HG02678 (cell line): ENCODE measurements at regions not wholly inside any gene's neighbourhood (a gene's known extent, or its start where the extent isn't known, plus 50 kb on each side); places are given as distances from the start of the nearest gene placed in this dataset.
A peak's percentile ranks its signal among the peaks of the same experiment; 100 is the strongest.
"Not testable (repeated sequence)": the region's sequence is repeated elsewhere in the genome, so short reads cannot be mapped to it uniquely, and the experiment has no call there.

Experiments
- ATAC-seq: cut with Tn5 transposase; IDR thresholded peaks from one replicate; pipeline ENCODE4 v1.9.1; 2021; ENCODE audit warnings: mild to moderate bottlenecking, moderate library complexity; ENCODE audit not compliant: unreplicated experiment

DNA sequence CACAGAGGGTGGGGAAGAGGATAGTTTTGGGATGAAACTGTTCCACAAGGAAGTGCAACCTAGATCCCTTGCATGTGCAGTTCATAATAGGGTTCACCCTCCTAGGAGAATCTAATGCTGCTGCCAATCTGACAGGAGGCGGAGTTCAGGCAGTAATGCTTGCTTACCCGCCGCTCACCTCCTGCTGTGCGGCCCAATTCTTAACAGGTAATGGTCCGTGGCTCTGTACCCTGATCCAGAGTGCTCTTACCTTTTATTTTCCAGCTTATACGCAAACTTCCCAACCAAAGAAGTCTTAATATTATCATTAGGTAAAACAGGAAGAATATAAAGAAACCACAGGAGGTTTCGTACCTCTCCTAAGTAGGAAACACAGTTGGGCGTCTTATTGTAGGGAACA, 82.7 kb upstream of the CD302 start:
- ATAC-seq: no peak

- ATAC-seq: peak; percentile 81
Observed at GRCh38 chr2:159879051-159879604, 81.1 kb upstream of the CD302 start.

- ATAC-seq: no peak
Observed at GRCh38 chr2:159875083-159875482, 77.1 kb upstream of the CD302 start.

DNA sequence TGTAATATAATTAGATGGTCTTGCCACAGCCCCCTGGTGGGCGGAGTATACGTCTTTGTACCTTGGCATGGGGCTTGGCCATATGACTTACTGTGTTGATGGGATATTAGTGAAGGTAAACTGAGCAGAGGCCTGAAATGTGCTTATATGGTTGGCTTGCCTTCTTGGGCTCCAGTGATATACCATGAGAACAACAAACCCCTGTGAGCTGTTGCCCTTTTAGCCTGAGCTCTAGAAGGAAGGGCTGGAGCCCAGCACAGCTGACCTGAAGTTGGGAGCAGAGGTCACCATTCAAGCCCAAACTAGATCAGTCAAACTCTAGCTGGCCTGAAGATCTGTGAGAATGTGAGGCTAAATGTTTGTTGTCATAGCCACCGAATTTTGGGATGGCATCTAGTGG, 75.2 kb upstream of the CD302 start:
- ATAC-seq: no peak

GRCh38 chr2:159872353-159872752, 74.3 kb upstream of the CD302 start:
- ATAC-seq: no peak

DNA sequence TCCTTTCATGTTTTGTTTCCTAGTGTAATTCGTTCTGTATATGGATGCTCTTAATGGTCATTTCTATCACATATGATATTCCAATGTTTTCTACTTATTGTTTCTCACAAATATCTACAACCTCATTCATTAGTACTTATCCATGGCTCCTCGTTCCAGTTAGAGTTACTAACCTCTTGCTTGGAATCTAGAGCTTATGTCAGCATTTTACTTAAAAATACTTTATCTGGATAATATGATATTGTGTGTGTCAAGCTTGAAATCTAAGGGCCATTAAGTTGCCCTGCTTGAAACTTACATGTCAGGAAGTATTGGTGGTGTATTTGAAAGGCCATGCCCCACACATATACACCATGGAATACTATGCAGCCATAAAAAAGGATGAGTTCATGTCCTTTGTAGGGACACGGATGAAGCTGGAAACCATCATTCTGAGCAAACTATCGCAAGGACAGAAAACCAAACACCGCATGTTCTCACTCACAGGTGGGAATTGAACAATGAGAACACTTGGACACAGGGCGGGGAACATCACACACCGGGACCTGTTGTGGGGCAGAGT, 70.7 kb upstream of the CD302 start:
- not testable (repeated sequence) for ATAC-seq

DNA sequence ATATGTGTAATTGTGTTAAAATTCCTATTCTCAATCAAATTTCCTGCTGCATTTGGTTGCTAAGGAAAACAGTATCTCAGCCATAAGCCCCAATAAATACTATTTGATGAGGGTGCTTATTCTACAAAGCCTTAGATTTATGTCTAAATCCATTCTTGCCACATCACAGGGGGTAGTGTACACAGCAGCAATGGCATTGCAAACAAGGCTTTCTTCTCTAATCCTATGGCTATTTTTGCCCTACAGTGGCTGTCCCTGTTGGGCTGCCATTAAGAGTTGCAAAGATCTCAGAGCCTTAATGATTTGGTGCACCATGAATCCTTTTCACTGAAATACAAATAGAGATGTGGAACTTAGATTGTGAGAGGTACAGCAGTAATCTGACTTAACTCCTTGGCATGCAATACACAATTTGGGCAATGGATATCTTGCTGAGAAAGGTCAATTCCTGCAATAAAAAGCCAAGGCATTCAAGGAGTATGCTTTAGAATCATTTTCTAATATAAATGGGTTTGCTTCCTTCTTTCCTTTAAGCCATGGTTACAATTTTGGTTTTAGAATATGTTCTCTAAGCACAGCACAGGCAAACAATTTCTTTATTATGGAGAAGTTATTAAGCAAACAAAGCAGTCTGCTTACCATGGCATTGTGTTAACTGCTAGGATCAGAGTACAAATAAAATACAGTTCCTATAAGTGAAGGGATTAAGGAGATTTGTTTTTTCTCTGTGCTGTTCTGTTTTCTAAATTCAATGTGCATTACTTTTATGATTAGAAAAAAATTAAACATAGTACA, 69.8 kb upstream of the CD302 start:
- no peak for ATAC-seq

DNA sequence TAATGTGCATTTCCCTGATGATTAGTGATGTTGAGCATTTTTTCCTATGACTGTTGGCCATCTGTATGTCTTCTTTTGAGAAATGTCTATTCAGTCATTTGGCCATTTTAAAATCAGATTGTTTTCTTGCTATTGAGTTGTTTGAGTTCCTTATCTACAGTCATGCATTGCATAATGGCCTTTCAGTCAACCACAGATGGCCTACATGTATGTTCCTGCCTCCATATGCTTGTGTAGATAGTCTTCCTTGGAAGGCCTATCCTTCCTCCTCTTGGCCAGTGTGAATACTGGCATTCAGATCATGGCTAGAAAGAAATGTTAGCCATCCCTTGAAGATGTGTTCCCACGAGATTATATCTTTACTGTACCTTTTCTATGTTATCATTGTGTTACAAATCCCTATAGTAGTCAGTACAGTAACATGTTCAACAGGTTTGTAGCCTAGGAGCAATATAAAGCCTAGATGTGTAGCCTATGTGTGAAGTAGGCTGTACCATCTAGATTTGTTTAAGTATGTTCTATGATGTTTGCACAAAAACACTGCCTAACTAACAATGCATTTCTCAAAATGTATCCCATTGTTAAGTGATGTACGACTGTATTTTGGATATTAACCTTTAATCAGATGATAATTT, 65.6 kb upstream of the CD302 start:
- no peak for ATAC-seq

DNA sequence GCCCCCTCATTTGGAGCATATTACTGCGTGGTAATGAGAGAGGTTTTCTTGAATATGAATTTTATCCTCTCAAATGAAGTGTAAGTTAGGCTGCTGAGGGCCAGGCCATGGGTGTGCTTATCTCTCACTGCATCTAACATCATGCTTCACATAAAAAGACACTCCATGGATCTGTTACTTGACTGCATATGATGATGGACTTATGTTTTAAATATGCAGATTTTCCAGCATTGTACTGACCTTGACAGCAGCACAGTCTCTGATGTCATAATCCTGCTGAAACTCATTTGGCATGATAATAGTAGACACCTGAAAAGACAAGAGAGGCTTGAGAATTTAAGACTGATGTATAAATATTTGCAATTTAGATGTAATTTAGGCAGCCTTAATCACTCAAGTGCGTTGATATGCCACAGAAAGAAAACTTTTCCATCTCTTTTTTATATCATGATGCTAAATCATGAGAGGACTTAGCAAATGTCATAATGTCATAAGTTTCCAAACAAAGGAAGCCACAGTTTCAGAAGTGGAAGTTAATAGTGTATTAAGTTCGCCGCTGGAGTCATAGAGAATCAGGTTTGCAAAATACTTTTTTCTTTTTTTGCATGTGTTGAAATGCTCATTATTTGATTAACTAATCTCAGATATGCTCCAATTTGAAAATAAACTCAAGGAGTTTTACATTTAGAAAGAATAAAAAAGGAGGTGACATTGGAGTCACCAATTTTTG, 62.7 kb upstream of the CD302 start:
- no peak for ATAC-seq

DNA sequence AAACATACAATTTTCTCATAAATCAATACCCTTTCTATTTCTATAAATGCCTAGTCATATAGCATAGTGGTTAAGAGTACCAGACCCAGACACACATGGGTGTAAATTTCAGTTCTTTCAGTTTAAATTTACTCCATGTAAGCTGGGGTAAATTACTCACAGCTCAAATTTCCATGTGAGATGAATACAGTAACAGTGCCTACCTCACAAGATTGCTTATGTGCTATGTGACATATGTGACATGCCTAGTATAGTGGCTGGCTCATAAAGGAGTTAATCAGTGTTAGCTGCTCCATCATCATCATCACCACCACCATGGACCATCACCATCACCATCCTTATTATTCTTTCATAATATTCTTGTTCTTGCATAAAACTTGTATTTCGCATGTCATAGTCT, 61.6 kb upstream of the CD302 start:
- ATAC-seq: no peak

GRCh38 chr2:159856760-159857159, 58.8 kb upstream of the CD302 start:
- ATAC-seq: no peak

- ATAC-seq: no peak
Observed at GRCh38 chr2:159855557-159856061, 57.6 kb upstream of the CD302 start.

DNA sequence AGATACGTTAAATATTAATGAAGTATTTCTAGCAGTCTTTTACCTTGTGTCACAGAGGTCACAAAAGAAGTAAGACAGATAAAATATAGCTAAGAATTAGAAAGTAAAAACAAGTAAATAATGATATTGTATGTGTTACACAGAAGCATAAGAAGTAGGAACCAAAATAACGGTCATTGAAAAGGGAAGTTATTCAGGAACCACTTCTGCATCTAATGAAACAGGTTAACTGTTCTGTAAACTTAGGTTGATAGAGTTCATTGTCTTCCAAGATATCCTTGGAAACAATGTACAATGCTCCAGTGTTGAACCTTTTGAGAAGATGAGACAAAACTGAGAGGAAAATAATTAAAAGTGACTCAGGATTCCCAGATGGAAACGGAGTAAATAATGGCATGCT, 57.1 kb upstream of the CD302 start:
- no peak for ATAC-seq

GRCh38 chr2:159854481-159854880, 56.5 kb upstream of the CD302 start:
- ATAC-seq: no peak

DNA sequence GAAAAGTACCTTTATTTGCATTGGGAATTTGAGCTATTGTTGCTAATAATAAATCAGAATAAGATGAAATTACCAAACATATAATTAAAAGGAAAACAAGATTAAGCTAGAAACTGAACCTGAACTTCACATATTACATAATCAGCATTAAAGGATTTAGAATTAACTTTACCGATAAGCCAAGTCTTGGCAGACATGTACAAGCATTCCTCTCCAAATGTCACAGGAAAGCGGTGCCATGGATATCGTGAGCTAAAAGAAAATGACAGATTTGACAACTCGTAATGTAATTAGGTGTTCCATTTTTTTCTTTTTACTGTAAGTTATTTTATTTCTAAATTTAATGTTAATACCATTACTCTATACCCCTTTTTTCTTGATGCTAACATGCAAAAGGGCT, 55.1 kb upstream of the CD302 start:
- ATAC-seq: no peak

DNA sequence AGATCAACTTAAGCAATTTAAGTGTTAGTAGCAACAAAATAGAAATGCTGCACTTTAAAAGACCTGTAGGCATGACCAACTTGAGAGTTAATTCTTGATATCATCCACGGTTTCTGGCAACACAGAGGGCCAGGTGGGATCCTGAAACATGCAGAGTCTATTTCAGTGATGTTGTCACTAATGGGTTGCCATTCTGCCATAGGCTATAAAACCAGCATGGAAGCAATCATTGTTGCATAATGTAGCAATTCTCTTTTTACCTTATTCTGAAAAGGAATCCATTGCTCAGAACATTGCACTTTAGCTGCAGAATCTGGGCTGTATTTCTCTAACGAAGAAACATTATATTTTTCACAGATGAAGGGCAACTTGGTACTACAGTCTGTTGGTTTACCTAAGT, 53.9 kb upstream of the CD302 start:
- no peak for ATAC-seq

GRCh38 chr2:159850789-159851188, 52.8 kb upstream of the CD302 start:
- ATAC-seq: no peak

DNA sequence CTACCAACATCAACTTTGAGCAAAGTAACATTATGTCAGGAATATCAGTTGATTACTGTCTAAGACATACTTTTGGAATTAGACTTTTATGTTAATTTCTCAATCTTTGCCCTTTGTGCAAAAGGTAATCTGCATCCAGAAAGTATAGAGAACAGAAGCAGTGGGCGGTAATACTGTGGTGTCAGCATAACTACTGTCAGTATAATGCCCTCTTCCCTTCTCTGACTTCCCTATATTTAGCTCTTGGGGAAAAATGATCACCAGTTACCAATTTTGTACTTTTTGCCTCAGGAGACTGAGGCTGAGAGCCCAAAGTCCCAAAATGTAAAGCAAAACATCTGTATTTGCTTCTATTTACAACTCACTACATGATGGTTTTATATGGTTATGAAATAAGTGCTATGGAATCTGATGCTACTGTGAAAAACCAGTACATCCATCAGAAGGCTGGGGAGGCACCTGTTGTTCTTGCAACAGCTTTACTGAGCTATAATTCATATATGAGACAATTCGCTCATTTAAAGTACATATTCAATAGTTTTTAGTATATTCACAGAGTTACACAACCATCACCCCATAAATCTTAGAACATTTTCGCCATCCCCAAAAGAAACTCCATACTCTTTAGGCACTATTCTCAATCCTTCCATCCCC, 51.3 kb upstream of the CD302 start:
- ATAC-seq: no peak
